OCI-LY1 (cell line): ENCODE measurements at regions not wholly inside any gene's neighbourhood (a gene's known extent, or its start where the extent isn't known, plus 50 kb on each side); places are given as distances from the start of the nearest gene placed in this dataset.

Experiments
- CTCF ChIP-seq: fragments of 200-600 bp; sonication (generic), shearing (Covaris generic); IDR thresholded peaks from 2 replicates; pipeline ENCODE4 v1.5.1; 2017; ENCODE audit warnings: mild to moderate bottlenecking, antibody characterized with exemption, low read length, moderate library complexity, mixed read lengths
- EZH2 ChIP-seq: fragments of 200-600 bp; sonication (generic), shearing (Covaris generic); IDR thresholded peaks from 2 replicates; pipeline ENCODE4 v1.8.0; 2017; ENCODE audit warnings: borderline replicate concordance, mixed run types, mild to moderate bottlenecking, antibody characterized with exemption, low read length, moderate library complexity, mixed read lengths

- TF ChIP-seq CTCF = no peak
- TF ChIP-seq EZH2 = no peak
Measured at GRCh38 chr13:83007226-83007625, 875.0 kb downstream of the SLITRK1 start.
